ENCODE measurements at regions not wholly inside any gene's neighbourhood (a gene's known extent, or its start where the extent isn't known, plus 50 kb on each side); places are given as distances from the start of the nearest gene placed in this dataset.
"Not testable (repeated sequence)": the region's sequence is repeated elsewhere in the genome, so short reads cannot be mapped to it uniquely, and the experiment has no call there.

DNA sequence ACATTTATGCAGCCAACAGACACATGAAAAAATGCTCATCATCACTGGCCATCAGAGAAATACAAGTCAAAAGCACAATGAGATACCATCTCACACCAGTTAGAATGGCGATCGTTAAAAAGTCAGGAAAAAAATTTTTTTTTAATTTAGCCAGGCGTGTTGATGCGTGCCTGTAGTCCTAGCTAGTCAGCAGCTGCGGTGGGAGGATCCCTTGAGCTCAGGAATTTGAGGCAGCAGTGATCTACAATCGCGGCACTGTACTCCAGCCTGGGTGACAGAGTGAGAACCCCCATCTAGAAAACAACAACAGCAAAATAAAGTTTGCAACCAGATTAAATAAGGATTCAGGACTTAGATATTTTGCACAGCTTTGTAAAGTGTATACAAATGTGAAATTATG, 65.7 kb upstream of the ALG13 start:
- Histone ChIP-seq H3K9me3 (no peaks in the 10 kb centered on the region), H3K36me3 (no peaks in the 10 kb centered on the region), H3K27me3 (no peaks in the 10 kb centered on the region), H3K4me3 (no peak overlapping the region), H3K4me1 (no peaks in the 10 kb centered on the region), H3K27ac (no peak overlapping the region)
- intact Hi-C loops (cut with DNase I; ENCODE audit: low total_unique reads) = no loop called here
- no peak for DNase-seq
- TF ChIP-seq, protein P1, sequence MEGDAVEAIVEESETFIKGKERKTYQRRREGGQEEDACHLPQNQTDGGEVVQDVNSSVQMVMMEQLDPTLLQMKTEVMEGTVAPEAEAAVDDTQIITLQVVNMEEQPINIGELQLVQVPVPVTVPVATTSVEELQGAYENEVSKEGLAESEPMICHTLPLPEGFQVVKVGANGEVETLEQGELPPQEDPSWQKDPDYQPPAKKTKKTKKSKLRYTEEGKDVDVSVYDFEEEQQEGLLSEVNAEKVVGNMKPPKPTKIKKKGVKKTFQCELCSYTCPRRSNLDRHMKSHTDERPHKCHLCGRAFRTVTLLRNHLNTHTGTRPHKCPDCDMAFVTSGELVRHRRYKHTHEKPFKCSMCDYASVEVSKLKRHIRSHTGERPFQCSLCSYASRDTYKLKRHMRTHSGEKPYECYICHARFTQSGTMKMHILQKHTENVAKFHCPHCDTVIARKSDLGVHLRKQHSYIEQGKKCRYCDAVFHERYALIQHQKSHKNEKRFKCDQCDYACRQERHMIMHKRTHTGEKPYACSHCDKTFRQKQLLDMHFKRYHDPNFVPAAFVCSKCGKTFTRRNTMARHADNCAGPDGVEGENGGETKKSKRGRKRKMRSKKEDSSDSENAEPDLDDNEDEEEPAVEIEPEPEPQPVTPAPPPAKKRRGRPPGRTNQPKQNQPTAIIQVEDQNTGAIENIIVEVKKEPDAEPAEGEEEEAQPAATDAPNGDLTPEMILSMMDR (IDR thresholded peaks at IDR 0.05) = no peak

DNA sequence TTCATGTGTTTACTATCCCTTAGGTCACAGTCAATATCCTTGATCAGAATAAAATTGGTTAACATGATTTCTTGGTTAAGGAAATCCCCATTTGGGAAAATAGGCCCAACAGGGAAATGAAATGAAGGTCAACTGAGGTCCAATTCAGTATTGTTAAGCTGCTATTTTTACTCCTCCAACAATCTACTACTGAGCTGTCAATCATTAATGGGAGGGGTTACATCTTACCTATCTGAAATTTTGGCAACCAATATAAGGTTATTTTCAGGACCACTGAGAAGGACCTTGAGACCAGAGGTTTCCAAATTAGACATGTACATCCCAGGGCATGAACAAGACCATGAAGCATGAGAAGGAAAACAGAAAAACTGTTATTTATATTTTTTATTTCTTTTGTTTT, 64.2 kb upstream of the ALG13 start:
- Histone ChIP-seq H3K9me3 (no peaks in the 10 kb centered on the region), H3K4me3 (no peak overlapping the region), H3K27me3 (no peaks in the 10 kb centered on the region), H3K4me1 (no peaks in the 10 kb centered on the region), H3K27ac (no peak overlapping the region), H3K36me3 (no peaks in the 10 kb centered on the region)
- no peak for DNase-seq
- TF ChIP-seq, protein P1 (IDR thresholded peaks at IDR 0.05) = no peak
- intact Hi-C loops (cut with DNase I; ENCODE audit: low total_unique reads) = no loop called here

DNA sequence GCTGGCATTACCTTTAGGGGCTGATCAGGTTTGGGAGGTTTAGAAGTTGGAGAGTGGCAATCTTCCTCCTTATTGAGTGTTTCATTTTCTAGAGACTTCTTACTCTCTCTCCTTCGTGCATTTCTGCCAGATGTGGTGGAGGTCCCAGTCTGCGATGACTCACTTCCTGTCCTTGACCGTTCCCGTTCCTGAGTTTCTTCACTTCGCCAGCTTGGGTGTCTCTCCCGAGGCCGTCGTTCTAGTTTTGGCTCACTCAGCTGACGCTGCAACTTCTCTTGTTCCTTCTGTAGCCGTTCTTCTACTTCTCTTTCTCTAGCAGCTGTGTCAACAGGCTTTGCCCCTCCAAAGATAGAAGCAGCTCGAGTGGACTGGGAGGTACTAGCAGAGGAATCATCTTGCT, 60.9 kb upstream of the ALG13 start:
- H3K27me3 ChIP-seq; H3K9me3 ChIP-seq; H3K27ac ChIP-seq; H3K36me3 ChIP-seq; H3K4me1 ChIP-seq; intact Hi-C loops (cut with DNase I; ENCODE audit: low total_unique reads); H3K4me3 ChIP-seq: not testable (repeated sequence)
- peak; percentile 27 to 64 for DNase-seq

DNA sequence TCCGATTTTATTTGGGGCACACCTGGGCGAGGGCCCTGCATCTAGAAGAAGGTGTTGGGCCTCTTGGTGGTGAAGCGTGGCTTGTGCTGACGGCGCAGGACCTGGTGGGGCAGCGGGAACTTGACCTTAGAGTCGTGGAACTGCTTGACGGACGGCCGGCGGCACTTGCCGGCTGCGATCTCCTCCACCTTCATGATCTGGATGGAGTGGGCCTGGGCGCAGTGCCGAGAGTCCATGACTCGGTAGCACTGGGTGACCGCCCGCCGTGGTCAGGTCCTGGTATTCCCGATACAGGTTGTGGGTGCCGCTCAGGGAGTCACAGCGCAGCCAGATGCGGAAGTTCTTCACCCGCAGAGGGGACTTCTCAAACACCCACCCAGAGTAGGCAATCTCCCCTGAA, 56.8 kb upstream of the ALG13 start:
- H3K9me3 ChIP-seq = no peaks in the 10 kb centered on the region
- H3K27ac ChIP-seq = no peak overlapping the region
- H3K27me3 ChIP-seq = no peaks in the 10 kb centered on the region
- H3K4me1 ChIP-seq = no peaks in the 10 kb centered on the region
- no peaks in the 10 kb centered on the region for H3K36me3 ChIP-seq
- TF ChIP-seq, protein P1 (IDR thresholded peaks at IDR 0.05) = no peak
- no peak overlapping the region for H3K4me3 ChIP-seq
- intact Hi-C loops (cut with DNase I; ENCODE audit: low total_unique reads) = no loop called here
- no peak for DNase-seq

DNA sequence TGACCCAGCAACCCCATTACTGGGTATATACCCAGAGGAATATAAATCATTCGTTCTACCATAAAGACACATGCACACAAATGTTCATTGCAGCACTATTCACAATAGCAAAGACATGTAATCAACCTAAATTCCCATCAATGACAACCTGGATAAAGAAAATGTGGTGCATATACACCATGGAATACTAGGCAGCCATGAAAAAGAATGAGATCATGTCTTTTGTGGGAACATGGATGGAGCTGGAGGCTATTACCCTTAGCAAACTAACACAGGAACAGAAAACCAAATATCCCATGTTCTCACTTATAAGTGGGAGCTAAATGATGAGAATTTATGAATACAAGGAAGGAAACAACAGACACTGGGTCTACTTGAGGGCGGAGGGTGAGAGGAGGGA, 53.7 kb upstream of the ALG13 start:
- H3K27ac ChIP-seq; H3K36me3 ChIP-seq; DNase-seq; H3K4me3 ChIP-seq; H3K9me3 ChIP-seq; H3K27me3 ChIP-seq; intact Hi-C loops (cut with DNase I; ENCODE audit: low total_unique reads); H3K4me1 ChIP-seq: not testable (repeated sequence)
